MCF 10A (cell line): ENCODE measurements at regions not wholly inside any gene's neighbourhood (a gene's known extent, or its start where the extent isn't known, plus 50 kb on each side); places are given as distances from the start of the nearest gene placed in this dataset.

ENCODE experiments used
- BruUV-seq: library from RNA; stranded (reverse); fragments of 400-500 nt; replicated peaks from 2 replicates; lab custom pipeline; 2021; lab: Mats Ljungman, UMichigan
- CTCF ChIA-PET: fragments of 300-600 bp; sonication (Branson Sonifier 250); formaldehyde crosslinking; extraction: SDS; loops from one replicate; lab custom pipeline; 2021; ENCODE audit warnings: antibody characterized with exemption, inconsistent platforms; lab: Yijun Ruan, JAX
- POLR2A ChIA-PET: fragments of 300-600, 350-650 bp; sonication (Branson Sonifier 250); formaldehyde crosslinking; extraction: SDS; loops from one replicate; lab custom pipeline; 2020; ENCODE audit warnings: antibody characterized with exemption, inconsistent platforms; lab: Yijun Ruan, JAX
- DNase-seq: peaks from one replicate; pipeline ENCODE4 v3.0.0-alpha.2; 2018; ENCODE audit not compliant: unreplicated experiment
- H3K27ac Mint-ChIP-seq: one replicate; pipeline ENCODE4 v1.8.0; 2022; ENCODE audit warnings: mild to moderate bottlenecking, low read depth, mixed read lengths; ENCODE audit not compliant: unreplicated experiment
- H3K27me3 Mint-ChIP-seq: one replicate; pipeline ENCODE4 v1.8.0; 2022; ENCODE audit warnings: mixed read lengths; ENCODE audit not compliant: insufficient read depth, unreplicated experiment
- H3K36me3 Mint-ChIP-seq: one replicate; pipeline ENCODE4 v1.8.0; 2022; ENCODE audit warnings: mild to moderate bottlenecking, moderate library complexity, mixed read lengths; ENCODE audit not compliant: insufficient read depth, unreplicated experiment
- H3K4me1 Mint-ChIP-seq: one replicate; pipeline ENCODE4 v1.8.0; 2022; ENCODE audit warnings: mixed read lengths; ENCODE audit not compliant: insufficient read depth, unreplicated experiment
- H3K4me3 Mint-ChIP-seq: one replicate; pipeline ENCODE4 v1.8.0; 2022; ENCODE audit warnings: mild to moderate bottlenecking, moderate library complexity, mixed read lengths; ENCODE audit not compliant: unreplicated experiment
- H3K9me3 Mint-ChIP-seq: one replicate; pipeline ENCODE4 v1.8.0; 2022; ENCODE audit warnings: mixed read lengths; ENCODE audit not compliant: unreplicated experiment
- CTCF ChIP-seq: fragments of 200-600 bp; IDR thresholded peaks from one replicate; pipeline ENCODE4 v1.8.0; 2022; ENCODE audit warnings: antibody characterized with exemption, mild to moderate bottlenecking; ENCODE audit not compliant: unreplicated experiment
- intact Hi-C: fragments of 100-400 bp; cut with micrococcal nuclease; formaldehyde crosslinking; loops from 2 replicates; pipeline ENCODE4 v1.14.1; 2022

- no peak for TF ChIP-seq CTCF
- Mint-ChIP-seq H3K4me3 (no peak overlapping the region), H3K27ac (no peak overlapping the region), H3K36me3 (no peaks in the 10 kb centered on the region), H3K9me3 (no peaks in the 10 kb centered on the region), H3K27me3 (no peaks in the 10 kb centered on the region), H3K4me1 (peaks cover 28% of the 10 kb centered on the region)
- intact Hi-C loops: no loop called here
- BruUV-seq: no TSS peak
- POLR2A ChIA-PET: no interaction called here
- CTCF ChIA-PET: no interaction called here
- DNase-seq: no peak
Measured at GRCh38 chr2:7809640-7810039, 872.2 kb upstream of the ID2 start.

- intact Hi-C loops: no loop called here
- ChIA-PET POLR2A (interaction anchor here (0.6 kb wide), 1 partner anchor 37 kb away, joined by 3 read pairs; no protein-coding TSS in a partner anchor), CTCF (no interaction called here)
- no peak overlapping the region for H3K4me3 Mint-ChIP-seq
- peak overlapping the region; percentile 50 for H3K27ac Mint-ChIP-seq
- H3K36me3 Mint-ChIP-seq: no peaks in the 10 kb centered on the region
- no peak for DNase-seq
- no peaks in the 10 kb centered on the region for H3K27me3 Mint-ChIP-seq
- H3K9me3 Mint-ChIP-seq: no peaks in the 10 kb centered on the region
- TF ChIP-seq CTCF: no peak
- peaks cover 28% of the 10 kb centered on the region for H3K4me1 Mint-ChIP-seq
- BruUV-seq: no TSS peak
Measured at GRCh38 chr2:7811073-7811472, 870.8 kb upstream of the ID2 start.

- no peaks in the 10 kb centered on the region for H3K27me3 Mint-ChIP-seq
- H3K27ac Mint-ChIP-seq: peak overlapping the region; percentile 77
- BruUV-seq: no TSS peak
- TF ChIP-seq CTCF: no peak
- POLR2A ChIA-PET: interaction anchor here (0.7 to 0.9 kb wide), 2 partner anchors 14 to 507 kb away, joined by 3 read pairs; no protein-coding TSS in a partner anchor
- DNase-seq: peak; percentile 56
- no peak overlapping the region for H3K4me3 Mint-ChIP-seq
- H3K9me3 Mint-ChIP-seq: no peaks in the 10 kb centered on the region
- H3K4me1 Mint-ChIP-seq: peaks cover 28% of the 10 kb centered on the region
- H3K36me3 Mint-ChIP-seq: no peaks in the 10 kb centered on the region
- CTCF ChIA-PET: interaction anchor here (0.9 kb wide), 1 partner anchor 14 kb away, joined by 3 read pairs; no protein-coding TSS in a partner anchor
- intact Hi-C loops: loop anchor here (1.0 kb wide), 1 partner anchor 105 kb away; no protein-coding TSS in a partner anchor
Measured at GRCh38 chr2:7812231-7812995, 869.4 kb upstream of the ID2 start.

DNA sequence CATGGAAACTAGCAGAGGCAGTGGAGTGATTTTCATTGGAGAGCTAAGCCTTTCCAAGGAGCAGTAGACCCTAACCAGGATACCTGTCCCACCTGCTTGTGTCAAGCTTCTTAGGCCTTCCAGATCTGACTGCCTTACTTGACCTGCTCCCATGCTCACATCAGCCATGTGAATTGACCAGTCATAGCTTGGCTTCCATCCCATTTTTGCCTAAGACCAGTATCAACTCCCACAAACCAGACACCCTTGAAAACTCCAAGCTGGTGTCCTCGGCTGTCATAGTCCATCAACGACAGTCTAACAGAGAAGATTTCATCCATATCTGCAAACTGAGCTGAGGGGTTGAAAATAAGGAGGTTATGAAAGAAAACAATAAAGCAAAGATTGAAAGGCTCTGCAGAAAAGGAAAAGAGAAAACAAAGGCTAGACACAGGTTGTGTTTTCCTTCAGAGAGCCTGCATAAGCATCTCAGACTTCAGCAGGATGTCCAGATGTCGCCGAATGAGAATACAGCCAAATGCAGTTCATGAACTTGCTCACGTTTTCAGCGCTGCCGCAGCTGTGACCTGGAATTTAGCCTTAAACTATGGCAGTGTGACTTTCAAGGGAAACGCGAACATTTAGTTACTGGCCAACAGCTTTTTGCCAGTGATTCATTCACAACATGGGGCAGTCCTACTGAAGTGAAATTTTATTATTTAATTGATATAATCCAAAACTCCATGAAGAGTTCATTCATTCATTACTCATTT, 868.1 kb upstream of the ID2 start:
- Mint-ChIP-seq H3K4me3 (no peak overlapping the region), H3K27ac (peak overlapping the region; percentile 77), H3K27me3 (no peaks in the 10 kb centered on the region), H3K4me1 (peaks cover 28% of the 10 kb centered on the region), H3K36me3 (no peaks in the 10 kb centered on the region), H3K9me3 (no peaks in the 10 kb centered on the region)
- no peak for TF ChIP-seq CTCF
- DNase-seq: peak; percentile 18
- intact Hi-C loops: no loop called here
- ChIA-PET CTCF (interaction anchor here (0.5 to 0.9 kb wide), 2 partner anchors 12 to 37 kb away, joined by 3 to 4 read pairs; no protein-coding TSS in a partner anchor), POLR2A (no interaction called here)
- no TSS peak for BruUV-seq
